WERI-Rb-1 (cell line): ENCODE measurements at regions not wholly inside any gene's neighbourhood (a gene's known extent, or its start where the extent isn't known, plus 50 kb on each side); places are given as distances from the start of the nearest gene placed in this dataset.

Experiments
- DNase-seq: peaks from one replicate; pipeline ENCODE4 v3.0.0-alpha.2; 2020
- H3K27ac ChIP-seq: fragments of 250-450 bp; sonication (Bioruptor Pico); 2 replicates; pipeline ENCODE4 v1.5.1; 2020; ENCODE audit warnings: mild to moderate bottlenecking, moderate library complexity
- H3K27me3 ChIP-seq: fragments of 250-450 bp; sonication (Bioruptor Pico); 2 replicates; pipeline ENCODE4 v1.5.1; 2021; ENCODE audit warnings: mild to moderate bottlenecking, low read depth, moderate library complexity; ENCODE audit not compliant: insufficient read depth, severe bottlenecking
- H3K36me3 ChIP-seq: fragments of 250-450 bp; sonication (Bioruptor Pico); 2 replicates; pipeline ENCODE4 v1.5.1; 2020; ENCODE audit warnings: mild to moderate bottlenecking, moderate library complexity
- H3K4me3 ChIP-seq: 2 replicates; pipeline ENCODE4 v1.5.1; 2011; ENCODE audit warnings: low read depth, mild to moderate bottlenecking, control low read depth, low read length
- H3K9me3 ChIP-seq: fragments of 250-450 bp; sonication (Bioruptor Pico); 2 replicates; pipeline ENCODE4 v1.5.1; 2021; ENCODE audit warnings: mild to moderate bottlenecking, moderate library complexity; ENCODE audit not compliant: severe bottlenecking
- TF ChIP-seq, protein P1 (sequence below): IDR thresholded peaks from 2 replicates; pipeline ENCODE4 v1.5.1; 2011; ENCODE audit warnings: low read depth, mild to moderate bottlenecking, control low read depth, inconsistent platforms, low read length

DNA sequence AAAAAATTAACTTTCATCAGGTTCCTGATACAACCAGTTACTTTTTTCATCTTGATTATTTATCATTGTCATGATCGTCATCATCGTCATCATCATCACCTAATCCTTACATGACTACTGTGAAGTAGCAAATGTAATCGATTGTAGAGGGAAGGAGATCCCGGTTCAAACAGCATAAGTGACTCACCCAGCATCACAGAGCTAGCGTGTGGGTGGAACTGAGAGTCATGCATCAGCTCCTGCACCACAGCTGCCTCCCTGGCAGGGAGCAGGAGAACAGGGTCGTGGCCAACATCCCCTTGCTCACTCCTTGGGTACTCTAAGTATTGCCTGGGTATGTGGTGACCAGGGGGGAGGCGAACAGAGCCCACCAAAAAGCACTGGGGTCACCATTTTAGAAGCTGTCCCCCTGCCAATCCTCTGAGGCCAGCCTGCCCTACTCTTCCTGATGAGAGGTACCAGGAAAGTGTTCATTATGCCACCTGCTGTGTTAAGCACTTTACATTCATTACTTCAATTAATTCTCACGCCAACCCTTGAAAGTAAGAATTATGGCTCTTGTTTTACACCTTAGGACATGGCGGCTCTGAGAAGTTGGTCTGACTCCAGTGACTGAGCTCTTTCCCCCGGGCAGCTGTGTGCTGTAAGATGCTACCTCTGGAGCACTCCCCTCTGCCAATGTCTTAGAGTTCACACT lies 425.2 kb downstream of the CD83 start:
- Histone ChIP-seq H3K27me3 (no peaks in the 10 kb centered on the region), H3K9me3 (no peaks in the 10 kb centered on the region), H3K27ac (no peak overlapping the region), H3K4me3 (no peak overlapping the region), H3K36me3 (no peaks in the 10 kb centered on the region)
- no peak for DNase-seq
- TF ChIP-seq, protein P1, sequence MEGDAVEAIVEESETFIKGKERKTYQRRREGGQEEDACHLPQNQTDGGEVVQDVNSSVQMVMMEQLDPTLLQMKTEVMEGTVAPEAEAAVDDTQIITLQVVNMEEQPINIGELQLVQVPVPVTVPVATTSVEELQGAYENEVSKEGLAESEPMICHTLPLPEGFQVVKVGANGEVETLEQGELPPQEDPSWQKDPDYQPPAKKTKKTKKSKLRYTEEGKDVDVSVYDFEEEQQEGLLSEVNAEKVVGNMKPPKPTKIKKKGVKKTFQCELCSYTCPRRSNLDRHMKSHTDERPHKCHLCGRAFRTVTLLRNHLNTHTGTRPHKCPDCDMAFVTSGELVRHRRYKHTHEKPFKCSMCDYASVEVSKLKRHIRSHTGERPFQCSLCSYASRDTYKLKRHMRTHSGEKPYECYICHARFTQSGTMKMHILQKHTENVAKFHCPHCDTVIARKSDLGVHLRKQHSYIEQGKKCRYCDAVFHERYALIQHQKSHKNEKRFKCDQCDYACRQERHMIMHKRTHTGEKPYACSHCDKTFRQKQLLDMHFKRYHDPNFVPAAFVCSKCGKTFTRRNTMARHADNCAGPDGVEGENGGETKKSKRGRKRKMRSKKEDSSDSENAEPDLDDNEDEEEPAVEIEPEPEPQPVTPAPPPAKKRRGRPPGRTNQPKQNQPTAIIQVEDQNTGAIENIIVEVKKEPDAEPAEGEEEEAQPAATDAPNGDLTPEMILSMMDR = no peak

DNA sequence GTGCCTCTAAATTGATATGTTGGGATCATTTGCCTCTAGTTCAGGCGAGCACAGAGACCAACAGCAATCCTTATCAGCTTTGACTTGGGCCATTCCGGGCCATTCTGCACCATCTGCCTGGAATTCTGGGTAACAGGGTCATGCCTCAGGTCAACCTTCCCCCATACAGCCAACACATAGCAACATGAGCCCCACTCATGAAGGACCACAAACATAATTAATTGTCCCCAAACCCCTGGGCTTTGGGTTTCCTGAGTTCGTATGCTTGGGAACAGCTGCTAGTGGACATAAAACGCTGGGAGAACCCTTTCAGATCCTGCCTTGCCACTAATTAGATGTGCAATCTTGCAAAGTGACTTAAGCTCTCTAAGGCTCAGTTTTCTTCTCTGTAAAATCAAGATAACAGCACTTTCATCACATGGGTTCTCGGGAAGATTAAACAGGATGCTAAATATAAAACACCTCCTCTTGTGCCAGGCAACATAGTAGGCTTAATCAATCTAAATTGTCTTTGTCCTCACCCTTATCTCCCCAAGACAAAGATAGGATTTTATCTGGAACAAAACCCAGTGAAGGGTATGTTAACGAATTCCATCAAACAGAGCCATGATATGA lies 426.5 kb downstream of the CD83 start:
- peak; percentile 93 for DNase-seq
- Histone ChIP-seq H3K27me3 (no peaks in the 10 kb centered on the region), H3K4me3 (no peak overlapping the region), H3K27ac (peak overlapping the region; percentile 65), H3K9me3 (no peaks in the 10 kb centered on the region), H3K36me3 (no peaks in the 10 kb centered on the region)
- TF ChIP-seq, protein P1 = no peak

DNA sequence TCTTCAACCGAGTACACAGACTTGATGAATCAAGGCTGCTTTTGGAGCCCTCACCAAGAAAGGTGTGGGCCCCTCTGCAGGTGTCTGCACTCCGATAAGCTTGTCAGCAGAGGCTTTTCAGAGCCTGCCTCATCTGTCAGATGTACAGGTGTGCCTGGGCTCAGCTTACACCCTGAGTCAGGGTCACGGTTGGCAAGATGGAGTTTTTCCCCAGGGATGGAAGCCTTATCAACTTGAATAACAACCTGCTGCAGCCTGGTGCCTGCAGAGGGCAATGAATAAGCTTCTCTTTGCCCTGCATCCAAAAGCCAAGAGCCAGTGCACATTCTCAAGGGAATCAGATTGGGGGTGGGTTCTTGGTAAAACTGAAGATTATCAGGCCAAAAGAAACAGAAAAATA lies 427.1 kb downstream of the CD83 start:
- Histone ChIP-seq H3K27ac (peak overlapping the region; percentile 65), H3K27me3 (no peaks in the 10 kb centered on the region), H3K9me3 (no peaks in the 10 kb centered on the region), H3K4me3 (no peak overlapping the region), H3K36me3 (no peaks in the 10 kb centered on the region)
- TF ChIP-seq, protein P1 = peak; percentile 56
- DNase-seq = peak; percentile 92

DNA sequence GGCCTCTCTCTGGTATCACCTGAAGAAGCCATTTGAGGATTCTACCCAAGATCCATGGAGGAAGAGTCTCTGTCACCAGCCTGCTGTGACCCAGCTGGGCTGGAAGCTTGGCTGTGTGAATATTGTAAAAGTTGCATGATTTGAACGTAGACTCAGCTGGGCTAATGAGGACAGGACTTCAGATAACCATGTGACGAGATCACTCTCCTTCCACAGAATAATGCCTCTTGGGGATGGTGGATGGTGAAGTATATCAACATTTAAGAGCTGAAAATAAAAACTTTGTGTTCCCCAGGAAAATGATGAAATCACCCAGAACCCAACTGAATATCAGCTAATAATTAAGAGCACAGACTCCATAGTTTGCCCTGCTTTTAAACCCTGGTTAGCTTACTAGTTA lies 427.9 kb downstream of the CD83 start:
- no peak for DNase-seq

DNA sequence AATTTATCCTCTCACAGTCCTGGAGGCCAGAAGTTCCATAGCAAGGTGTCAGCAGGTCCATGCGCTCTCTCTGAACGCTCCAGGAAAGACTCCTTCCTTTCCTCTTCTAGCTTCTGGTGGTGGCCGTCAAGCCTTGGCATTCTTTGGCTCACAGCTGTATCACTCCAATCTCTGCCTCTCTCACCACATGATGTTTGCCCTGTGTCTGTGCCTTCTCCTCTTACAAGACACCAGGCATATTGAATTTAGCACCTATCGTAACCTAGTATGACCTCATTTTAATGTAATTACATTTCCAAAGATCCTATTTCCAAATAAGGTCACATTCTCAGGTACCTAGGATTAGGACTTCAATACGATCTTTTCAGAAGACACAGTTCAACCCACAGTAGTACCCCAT lies 428.5 kb downstream of the CD83 start:
- Histone ChIP-seq H3K4me3 (no peak overlapping the region), H3K27ac (no peak overlapping the region), H3K27me3 (no peaks in the 10 kb centered on the region), H3K36me3 (no peaks in the 10 kb centered on the region), H3K9me3 (no peaks in the 10 kb centered on the region)
- DNase-seq = no peak
- TF ChIP-seq, protein P1 = no peak

More for the DNA sequence above, 427.9 kb downstream of the CD83 start:
- Histone ChIP-seq H3K27ac (peak overlapping the region; percentile 65), H3K27me3 (no peaks in the 10 kb centered on the region), H3K36me3 (no peaks in the 10 kb centered on the region), H3K4me3 (no peak overlapping the region), H3K9me3 (no peaks in the 10 kb centered on the region)
- TF ChIP-seq, protein P1 = no peak
